Pulmonary artery endothelial cell (primary cell): ENCODE measurements at regions not wholly inside any gene's neighbourhood (a gene's known extent, or its start where the extent isn't known, plus 50 kb on each side); places are given as distances from the start of the nearest gene placed in this dataset.
A peak's percentile ranks its signal among the peaks of the same experiment; 100 is the strongest.

Experiments used
- DNase-seq: peaks from one replicate; pipeline ENCODE4 v3.0.0-alpha.2; 2011; ENCODE audit warnings: low read depth, low spot score

DNA sequence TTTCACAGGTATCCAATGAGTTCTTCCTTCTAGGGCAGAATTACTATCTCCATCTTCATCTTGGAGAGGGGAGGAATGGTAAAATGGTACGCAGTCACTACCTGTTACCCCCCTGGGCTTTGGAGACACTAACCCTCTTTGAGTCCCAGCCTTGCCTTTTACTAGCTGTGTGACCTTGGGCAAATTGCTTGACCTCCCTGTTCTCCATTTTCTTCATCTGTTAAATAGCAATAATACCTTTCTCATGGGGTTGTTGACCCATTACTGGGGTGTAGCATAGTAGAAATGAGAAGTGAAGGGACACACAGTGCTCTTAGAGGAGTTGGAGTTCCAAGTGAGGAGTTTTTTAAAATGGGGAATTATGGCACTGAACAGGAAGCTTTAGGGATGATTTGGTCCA, 324.7 kb downstream of the FOXL1 start:
- DNase-seq: no peak

DNA sequence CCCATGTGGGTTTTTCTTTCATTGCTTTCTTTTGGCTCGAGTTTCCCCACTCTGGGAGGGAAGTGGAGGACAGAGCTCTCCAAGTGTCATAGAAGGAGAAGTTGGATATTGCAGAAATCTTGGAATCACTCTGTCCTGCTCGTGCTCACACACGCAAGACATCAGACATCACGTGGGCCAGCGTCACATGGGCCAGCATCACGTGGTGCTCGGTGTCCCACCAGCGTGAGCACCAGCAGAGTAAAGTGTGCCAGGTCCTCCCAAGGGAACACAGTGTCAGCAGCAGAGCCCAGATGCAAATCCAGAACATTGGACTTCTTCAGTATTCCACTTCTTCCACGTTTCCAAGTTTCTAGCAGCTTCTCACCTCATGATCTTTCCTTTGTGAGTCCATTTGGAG, 327.0 kb downstream of the FOXL1 start:
- no peak for DNase-seq

DNA sequence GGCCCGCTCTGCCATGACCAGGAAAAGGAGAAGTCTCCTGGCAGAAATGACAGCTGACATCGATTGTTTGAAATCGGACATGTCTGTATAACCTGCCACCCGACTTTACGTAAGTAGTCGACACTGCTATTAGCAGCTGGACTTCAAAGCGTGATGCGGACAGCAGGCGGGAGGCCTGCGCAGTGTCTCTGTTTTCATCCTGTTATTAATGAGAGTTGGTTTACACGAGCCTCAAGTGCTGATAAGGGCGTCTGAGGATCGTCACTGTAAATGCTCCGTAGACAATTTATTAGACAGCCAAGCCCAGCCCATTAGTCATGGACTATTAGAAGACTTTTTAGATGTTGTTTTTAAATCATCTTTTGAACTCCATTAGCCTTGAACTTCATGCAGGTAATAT, 328.3 kb downstream of the FOXL1 start:
- DNase-seq: no peak

DNA sequence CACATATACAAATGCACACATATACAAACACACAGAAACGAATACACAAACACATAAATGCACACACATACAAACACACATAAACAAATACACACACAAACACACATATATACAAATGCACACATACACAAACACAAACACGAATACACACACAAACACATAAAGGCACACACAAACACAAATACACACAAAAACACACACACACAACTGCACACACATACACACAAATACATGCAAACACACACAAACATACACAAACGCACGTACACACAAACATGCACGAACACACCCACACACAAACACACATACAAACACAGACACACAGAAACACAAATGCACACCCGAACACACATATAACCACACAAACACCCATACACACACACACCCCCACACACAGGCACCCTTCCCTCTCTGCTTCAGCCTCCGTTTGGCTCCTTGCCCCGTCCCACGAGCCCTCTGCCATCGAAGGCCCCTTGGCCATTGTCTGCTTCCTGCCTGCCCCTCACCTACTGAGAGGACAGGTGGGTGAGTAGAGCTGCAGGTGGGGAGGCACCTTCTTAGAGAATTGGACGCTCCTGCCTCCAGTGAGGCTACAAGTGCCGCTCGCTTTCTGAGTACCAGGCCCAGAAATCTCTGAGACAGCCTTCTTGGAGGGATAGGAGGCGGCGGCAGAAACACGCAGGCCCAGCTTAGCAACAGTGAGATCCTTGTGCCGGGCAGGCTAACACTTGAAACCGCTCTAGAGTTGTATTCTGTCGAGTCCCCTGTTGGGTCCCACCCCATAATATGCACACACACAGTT, 331.2 kb downstream of the FOXL1 start:
- DNase-seq: no peak

DNA sequence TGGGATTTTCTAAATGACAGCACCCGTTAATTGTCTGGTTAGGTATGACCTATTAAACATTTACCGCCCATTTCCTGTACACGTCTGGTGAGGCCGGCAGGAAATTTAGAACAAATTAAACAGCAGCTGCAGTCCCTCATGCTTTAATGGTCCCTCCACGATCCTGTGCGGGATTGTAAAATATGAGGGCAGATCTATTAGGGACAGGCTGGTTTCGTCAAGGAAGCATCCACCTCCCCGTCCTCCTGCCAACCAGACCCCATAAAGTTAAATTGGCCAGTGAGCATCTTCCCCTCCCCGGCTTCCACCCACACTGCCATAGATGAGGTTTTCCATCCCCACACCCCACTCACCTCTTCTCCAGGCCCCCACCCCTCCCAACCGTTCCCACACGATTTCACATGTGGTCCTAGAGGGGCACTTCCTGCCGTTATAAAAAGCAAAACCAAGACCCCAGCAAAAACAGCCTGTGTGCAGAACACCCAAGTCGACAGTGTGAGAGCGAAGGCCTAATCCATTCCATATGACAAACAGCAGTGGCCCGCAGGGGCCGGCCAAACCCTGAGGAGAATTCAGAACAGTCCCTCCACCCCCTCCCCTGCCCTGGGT, 331.9 kb downstream of the FOXL1 start:
- DNase-seq: no peak

DNA sequence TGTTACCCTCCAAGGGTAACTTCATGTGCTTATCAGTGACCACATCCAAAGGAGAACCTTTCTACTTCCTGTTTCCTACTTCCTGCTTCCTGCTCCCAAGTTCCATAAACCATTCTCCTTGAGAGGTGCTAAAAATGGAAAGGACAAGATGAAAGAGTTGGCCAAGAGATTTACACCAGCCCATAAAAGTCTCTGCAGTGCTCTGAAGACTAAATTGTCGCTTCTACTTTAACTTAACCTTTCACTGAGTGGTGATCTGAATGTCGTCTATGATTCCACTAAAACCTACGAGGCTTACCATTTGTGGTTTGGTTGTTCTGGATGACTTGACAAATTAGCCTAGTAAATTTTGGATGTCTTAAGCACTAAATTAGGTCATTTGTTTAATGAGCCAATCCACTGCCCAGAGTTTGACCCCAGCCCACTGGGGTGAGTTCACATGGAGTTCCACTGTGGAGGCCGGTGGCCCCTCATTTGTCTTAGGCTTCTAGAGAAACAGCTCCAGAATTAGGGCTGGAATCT, 333.1 kb downstream of the FOXL1 start:
- no peak for DNase-seq

DNA sequence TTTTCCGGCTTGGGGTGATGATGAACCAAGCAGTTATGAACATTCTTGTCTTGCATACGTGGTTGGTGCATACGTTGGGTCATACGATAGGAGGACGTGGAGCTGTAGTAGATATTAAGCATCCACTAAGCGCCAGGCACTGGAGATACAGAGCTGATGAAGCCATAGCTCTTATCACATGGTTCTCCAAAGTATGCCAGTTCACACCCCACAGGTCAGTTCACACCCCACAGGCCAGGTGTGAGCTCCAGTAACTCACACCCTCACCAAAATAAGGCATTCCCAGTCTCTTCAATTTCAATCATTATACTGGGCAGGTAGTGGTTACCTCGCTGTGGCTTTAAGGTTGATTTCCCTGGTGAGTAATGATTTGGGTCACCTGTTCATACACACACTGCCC, 335.5 kb downstream of the FOXL1 start:
- DNase-seq: no peak

DNA sequence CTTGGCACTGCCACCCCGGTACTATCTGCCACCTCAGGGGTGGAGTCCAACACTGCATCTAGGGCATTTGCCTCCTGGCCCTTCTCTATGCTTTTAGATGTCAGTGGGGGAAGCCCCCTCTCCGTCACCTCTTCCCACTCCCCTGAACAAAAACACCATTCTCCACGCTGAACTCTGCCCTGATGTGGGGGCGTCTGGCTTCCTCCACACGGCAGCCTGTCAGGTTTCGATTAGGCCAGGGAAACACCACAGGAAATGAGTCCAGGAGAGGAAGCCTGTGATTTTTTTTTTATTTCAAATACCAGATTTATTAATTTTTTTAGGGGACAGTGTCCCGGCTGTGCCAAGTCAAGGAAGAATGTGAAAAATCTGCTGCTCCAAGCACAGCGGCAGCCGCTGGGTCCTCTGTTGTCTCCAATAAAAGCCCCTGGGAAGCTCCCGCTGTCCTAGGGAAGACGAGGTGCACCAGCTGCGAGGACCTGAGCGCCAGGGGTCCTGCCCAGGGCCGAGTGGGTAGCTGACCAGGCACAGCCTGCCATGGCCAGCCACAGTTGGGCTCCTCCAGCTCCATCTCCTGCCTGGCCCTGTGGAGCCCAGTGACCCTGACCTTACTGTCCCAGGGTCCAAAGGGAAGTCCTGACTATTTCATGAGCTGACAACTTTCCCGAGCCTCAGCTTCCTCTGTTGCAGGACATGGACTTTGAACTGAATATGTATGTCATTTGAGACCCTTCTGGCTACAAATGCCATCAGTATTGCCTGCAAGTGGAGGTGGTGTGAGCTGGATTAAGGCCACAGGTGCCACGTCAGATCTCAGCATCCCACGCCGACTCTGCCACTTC, 336.7 kb downstream of the FOXL1 start:
- peak; percentile 63 for DNase-seq

DNA sequence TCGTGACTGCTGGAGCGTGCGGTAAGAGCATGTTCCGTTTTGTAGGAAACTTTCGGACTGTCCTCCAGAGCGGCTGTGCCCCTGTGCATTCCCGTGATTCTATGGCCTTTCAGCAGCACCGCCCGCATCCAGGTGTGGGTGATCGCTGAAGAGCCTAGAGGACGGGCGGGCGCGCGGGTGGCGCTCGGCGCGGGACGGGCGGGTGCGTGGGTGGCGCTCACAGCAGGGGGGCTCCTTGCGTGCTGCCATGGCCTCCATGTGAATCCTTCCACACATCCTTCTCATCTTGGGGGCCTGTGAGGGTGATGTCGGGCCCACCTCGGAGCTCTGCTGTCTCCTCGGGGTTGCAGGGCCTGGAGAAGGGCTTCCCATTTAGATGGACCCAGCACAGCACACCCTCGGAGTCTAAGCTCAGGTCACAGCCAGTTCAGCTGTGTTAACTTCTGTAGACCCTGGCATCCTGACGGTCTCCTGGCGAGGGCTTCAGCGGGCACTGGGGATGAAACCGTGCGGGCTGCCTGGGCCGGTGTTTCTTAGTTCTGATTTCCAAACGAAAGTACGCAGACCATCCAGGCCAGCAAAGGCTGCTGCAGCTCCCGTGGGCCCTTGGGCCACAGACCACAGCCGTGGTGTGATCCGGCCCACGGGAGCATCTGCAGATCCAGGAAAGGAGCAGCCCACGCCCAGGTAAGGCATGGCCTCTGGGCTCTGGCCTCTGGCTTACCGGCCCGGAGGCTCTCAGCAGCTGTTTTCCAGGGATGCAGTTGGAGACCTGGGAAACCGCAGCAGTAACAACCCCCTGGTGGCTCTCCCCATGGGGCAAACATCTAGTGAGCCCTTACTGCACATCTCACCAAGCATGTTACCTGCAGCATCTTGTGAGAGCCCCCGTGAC, 339.4 kb downstream of the FOXL1 start:
- no peak for DNase-seq

DNA sequence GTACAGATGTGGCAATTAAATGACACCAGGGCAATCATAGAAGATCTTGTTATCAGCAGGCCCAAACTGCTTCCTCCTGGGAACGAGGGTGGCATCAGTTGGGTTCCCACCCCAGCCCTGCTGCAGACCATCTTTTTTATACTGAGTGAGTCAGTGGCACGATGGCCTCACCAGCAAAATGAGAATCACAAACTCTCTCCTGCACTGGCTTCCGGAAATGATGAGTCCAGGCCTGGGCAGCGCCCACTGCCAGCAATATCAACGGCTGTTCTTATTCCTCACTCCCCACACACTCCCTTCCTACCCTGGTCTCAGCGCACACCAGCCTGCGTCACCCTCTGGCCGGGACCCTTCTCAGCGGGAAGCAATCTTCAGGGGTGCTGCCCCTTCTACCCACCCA, 340.3 kb downstream of the FOXL1 start:
- DNase-seq: no peak

DNA sequence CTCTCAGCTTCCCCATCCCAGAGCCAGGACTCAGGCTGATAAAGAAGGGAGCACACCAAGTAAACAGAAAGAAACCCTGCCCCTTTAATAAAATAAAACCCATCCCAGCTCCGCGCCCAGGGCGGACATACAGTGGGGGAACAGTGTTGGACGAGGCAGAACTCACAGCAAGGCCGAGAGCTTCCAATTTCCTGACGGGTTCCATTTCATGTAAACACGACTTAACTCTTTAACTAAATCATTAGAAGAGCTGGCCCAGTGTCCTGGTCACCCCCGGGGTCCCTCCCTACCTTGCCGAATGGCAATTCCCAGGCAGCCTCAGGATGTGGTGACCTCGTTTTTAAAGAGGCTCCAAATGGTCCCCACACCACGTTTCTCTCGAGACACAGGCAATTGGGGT, 340.7 kb downstream of the FOXL1 start:
- no peak for DNase-seq

DNA sequence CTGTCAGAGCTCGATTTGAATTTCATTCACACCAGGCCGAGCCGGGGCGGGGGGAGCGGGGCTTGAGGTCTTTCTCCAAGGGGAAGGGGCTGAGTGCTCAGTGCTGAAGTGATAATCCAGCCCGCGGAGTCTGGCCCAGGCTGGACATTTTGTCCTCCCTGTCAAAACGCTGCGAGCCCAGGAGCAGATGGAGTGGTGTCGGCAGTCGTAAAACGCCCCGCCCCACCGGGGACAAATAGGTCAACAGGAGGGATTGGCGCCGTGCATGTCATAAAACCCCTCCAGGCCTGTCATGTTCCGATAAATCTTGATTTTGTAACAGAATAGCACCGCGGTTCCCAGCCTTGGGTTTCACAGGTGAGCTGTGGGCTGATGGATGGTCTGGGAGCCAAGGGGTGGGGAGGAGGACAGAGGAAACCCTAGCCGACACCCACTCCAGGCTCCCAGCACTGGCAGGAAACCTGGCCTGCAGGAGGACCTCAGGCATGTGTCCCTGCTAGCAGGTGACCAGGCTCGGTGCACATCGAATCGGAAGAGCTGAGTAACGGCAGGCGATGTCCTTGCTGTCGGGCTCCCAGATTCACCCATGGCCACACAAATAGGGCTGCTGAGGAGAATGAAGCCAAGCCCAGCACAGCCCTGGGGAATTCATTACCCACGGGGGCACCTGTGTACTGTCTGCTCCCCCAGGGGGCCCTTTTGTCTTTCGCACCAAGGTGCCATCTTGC, 341.4 kb downstream of the FOXL1 start:
- DNase-seq: no peak

DNA sequence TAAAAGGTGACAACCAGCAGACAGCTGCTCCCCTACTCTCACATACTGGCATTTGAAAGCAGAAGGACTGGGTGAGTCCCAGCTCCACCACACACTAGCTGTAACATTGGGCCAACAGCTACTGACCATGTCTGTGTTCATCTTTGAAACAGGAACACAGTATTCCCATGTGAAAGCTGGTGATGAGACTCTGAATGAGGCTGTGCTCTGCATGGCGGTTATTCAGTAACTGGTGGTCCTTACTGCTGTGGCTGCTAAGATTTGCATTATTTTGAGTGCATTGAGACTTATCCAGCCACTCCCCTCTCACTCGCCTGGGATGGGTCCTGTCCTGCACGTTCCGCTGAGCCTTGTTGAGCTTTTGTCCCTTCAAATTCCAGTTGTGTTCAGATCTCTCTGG, 342.9 kb downstream of the FOXL1 start:
- DNase-seq: no peak

DNA sequence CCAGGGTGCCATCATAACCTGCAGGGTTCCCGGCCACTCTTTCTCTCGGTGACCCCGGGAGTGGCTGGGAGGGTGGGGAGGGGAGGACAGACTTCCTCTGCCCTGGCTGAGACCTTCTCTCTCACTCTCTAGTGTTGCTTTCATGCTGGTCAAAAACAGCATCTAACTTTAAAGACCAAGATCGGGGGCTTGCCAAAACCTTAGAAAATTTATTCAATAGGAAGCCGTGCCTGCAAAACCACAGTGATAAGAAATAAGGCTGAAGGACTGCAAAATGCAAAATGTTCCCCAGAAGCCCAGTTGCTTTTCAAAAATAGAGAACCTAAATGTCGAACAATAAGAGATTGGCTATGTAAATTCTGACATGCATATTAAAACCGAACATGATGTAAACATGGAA, 344.0 kb downstream of the FOXL1 start:
- no peak for DNase-seq

DNA sequence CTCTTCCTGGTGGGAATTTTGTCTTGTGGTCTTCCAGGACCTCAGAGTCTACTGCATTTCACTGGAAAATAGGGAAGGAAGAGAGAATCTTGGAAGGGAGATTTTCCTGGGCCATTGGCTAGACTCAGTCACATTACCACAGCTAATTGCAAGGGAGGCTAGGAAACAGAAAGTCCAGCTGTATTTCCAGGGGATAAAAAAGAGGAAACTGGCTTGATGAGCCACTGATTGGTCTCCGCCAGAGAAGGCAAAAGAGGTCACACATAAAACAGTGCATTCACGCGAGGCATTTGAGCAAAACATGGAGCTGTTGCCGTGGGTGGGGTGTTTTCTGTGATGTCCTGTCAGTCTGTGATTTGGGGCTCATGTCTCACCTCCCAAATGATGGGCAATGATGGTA, 345.3 kb downstream of the FOXL1 start:
- no peak for DNase-seq

DNA sequence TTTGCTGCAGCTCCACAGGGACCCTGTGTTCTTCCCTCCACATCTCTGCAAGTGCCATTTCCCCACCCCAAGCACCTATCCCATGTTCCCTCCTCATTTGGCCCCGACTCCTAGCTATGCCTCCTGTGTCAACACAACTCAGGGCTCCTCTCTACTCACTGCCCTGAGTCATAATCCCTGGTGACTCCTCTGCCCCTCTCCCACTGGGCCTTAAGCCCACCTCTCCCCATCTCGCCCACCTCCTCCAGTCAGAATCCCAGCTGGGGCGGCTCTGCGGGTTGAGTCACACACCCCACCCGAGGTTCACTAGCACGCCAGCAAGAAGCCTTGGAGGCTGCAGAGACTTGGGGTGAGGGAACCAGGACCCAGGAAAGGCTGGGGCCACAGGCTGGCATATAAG, 346.2 kb downstream of the FOXL1 start:
- DNase-seq: no peak

DNA sequence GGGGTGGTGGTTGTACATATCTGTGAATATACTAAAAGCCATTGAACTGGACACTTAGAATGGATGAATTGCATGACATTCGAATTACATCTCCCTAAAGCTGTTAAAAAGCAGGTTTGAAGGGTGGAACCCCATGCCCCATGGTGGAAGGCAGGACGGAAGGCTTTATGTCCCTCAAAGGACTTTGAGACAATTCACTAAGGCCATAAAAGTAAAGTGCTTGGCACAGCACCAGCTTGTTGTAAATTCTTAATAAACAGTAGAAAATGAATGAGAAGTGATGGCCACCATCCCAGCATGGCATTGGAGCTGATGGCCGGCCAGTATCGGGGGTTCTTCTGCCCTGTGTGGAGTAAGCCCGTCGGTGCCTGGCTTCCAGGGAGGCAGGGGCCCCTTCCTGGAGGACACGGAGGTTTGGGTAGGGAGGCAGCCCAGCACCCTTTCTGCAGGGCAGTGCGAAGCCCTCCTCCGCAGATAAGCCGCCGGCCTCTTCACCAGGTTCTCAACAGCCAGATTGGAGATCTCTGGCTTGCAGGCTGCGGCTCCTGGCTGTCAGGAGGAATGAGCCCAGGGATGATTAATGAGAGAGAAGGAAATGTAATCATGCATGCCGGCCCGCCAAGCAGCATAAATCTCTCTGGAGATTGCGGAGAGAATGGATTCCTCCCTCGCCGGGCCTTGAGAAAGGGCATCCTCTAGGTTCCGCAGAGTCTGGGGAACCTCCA, 346.9 kb downstream of the FOXL1 start:
- DNase-seq: no peak

DNA sequence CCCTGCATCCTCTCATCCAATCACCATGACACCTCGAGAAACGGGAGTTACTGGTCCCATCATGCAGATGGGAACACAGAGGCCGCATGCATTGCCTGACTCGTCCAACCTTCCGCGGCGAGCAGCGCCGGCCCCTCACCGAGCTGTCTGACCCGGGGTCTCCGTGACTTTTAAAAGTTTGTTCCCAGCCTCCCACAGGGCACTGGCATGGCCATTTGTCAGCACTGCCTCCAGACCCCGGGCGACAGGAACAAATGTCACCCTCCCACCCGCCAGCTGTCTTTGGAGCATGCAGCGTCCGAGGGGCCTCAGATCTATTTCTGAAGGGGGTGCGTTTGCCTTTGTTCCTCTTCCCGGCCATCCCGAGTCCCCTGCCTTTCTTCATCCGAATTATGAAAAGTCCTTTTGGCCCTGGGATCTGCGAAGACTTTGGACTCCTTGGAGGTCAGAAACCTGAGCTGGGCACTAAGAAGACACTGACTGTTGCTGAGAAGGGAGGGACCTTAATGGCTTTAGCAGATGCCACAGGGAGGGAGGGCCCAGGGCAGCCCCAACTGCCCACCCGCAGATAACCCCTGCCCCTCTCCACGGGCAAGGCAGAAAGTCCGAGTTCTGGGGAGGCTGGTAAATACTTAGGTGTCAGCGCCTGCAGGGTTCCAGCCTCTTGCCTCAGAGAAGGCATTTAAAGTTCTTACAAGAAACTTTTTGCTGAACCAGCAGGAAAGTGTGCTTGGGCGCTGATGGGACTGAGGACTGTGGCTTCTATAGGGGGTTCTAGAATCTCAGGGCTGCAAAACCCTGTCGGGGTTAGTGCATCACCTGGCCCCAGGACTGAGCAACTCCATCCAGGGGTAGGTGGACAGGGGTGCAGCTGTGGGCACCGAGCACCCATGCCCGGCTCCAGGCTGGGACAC, 348.1 kb downstream of the FOXL1 start:
- DNase-seq: no peak

DNA sequence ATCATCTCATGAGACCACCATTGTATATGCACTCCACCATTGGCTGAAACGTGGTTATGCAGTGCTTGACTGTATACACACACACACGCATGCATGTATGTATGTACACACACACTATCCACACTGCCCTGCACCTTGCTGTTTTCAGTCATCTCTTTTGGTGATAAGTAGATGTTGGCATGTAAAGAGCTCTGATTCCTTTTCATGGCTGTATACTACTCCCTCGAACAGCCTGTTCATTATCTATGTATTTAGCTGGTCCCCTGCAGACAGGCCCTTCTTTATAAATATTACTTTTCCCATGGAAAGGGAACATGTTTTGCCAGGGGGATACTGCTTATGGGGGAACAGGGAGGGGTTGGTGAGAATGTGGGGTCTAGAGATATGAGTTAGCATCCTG, 349.4 kb downstream of the FOXL1 start:
- DNase-seq: no peak
